H1 (cell line): ENCODE measurements at regions not wholly inside any gene's neighbourhood (a gene's known extent, or its start where the extent isn't known, plus 50 kb on each side); places are given as distances from the start of the nearest gene placed in this dataset.

Source experiments
- CTCF ChIA-PET: fragments of 300-600 bp; sonication (Branson Sonifier 250); formaldehyde crosslinking; loops from one replicate; lab custom pipeline; 2021; ENCODE audit not compliant: partially characterized antibody; lab: Charles Lee
- POLR2A ChIA-PET: fragments of 300-600 bp; sonication (Branson Sonifier 250); formaldehyde crosslinking; loops from one replicate; lab custom pipeline; 2021; ENCODE audit warnings: inconsistent platforms; ENCODE audit not compliant: partially characterized antibody; lab: Charles Lee
- DNase-seq, 2 experiments: peaks; one replicate each; pipeline versions ENCODE4 v3.0.0 to v3.0.0-alpha.2; 2010 to 2022; ENCODE audit warnings: low spot score in 2 of 2, low read depth in 1 of 2, mixed read lengths in 1 of 2
- FAIRE-seq: peaks from 2 replicates; lab custom pipeline; 2011; peaks lifted over from hg19 to GRCh38; lab: Jason Lieb, UNC
- H2AFZ ChIP-seq: 2 replicates; pipeline ENCODE4 v1.8.1; 2012; ENCODE audit warnings: low read length, inconsistent platforms
- H2AK5ac ChIP-seq: 2 replicates; pipeline ENCODE4 v1.6.1; 2013; ENCODE audit warnings: low read depth, low read length
- H2BK120ac ChIP-seq: replicated peaks from 2 replicates; pipeline ENCODE3; 2013; ENCODE audit warnings: low read depth, low read length, inconsistent platforms
- H2BK12ac ChIP-seq: 2 replicates; pipeline ENCODE4 v1.6.1; 2013; ENCODE audit warnings: low read depth, low read length
- H2BK15ac ChIP-seq: 2 replicates; pipeline ENCODE4 v1.6.1; 2013; ENCODE audit warnings: low read length
- H2BK20ac ChIP-seq: 2 replicates; pipeline ENCODE4 v1.6.1; 2013; ENCODE audit warnings: low read length
- H2BK5ac ChIP-seq: 2 replicates; pipeline ENCODE4 v1.6.1; 2013; ENCODE audit warnings: low read depth, low read length
- H3K14ac ChIP-seq: 2 replicates; pipeline ENCODE4 v1.6.1; 2013; ENCODE audit warnings: inconsistent platforms; ENCODE audit not compliant: insufficient read length
- H3K18ac ChIP-seq: 2 replicates; pipeline ENCODE4 v1.6.1; 2013; ENCODE audit warnings: low read length; ENCODE audit errors: extremely low read depth
- H3K23ac ChIP-seq: 2 replicates; pipeline ENCODE4 v1.6.1; 2013; ENCODE audit warnings: inconsistent platforms; ENCODE audit not compliant: insufficient read length
- H3K23me2 ChIP-seq: 2 replicates; pipeline ENCODE4 v1.6.1; 2013; ENCODE audit warnings: low read depth, low read length
- H3K27ac ChIP-seq: 2 replicates; pipeline ENCODE4 v1.6.1; 2011; ENCODE audit warnings: low read depth, low read length, inconsistent platforms
- H3K27me3 ChIP-seq, 4 experiments: replicated peaks in 1 of 4; 1 replicate in 1 of 4; 2 replicates in 3 of 4; pipeline versions ENCODE4 v1.6.1 to v1.8.1; 2011 to 2013; ENCODE audit warnings: low read length in 3 of 4, mild to moderate bottlenecking in 3 of 4, inconsistent platforms in 2 of 4, mixed read lengths in 2 of 4, moderate library complexity in 1 of 4; ENCODE audit not compliant: control insufficient read depth in 3 of 4, insufficient read depth in 3 of 4; ENCODE audit errors: extremely low read depth in 1 of 4
- H3K36me3 ChIP-seq, 4 experiments: 2 replicates each; pipeline versions ENCODE4 v1.6.1 to v1.8.1; 2011 to 2013; ENCODE audit warnings: mild to moderate bottlenecking in 4 of 4, low read length in 3 of 4, moderate library complexity in 2 of 4, control low read depth in 1 of 4, inconsistent platforms in 1 of 4; ENCODE audit not compliant: insufficient read depth in 4 of 4, control insufficient read depth in 2 of 4
- H3K4ac ChIP-seq: replicated peaks from 2 replicates; pipeline ENCODE3; 2013; ENCODE audit warnings: low read length, low read depth, mixed read lengths, inconsistent platforms; ENCODE audit not compliant: insufficient read length
- H3K4me1 ChIP-seq, 4 experiments: replicated peaks in 1 of 4; 1 replicate in 1 of 4; 2 replicates in 3 of 4; pipeline versions ENCODE4 v1.6.1 to v1.8.1; 2011 to 2013; ENCODE audit warnings: low read length in 3 of 4, inconsistent platforms in 2 of 4, mixed read lengths in 1 of 4; ENCODE audit not compliant: insufficient read depth in 4 of 4, control insufficient read depth in 3 of 4
- H3K4me2 ChIP-seq, 2 experiments: 2 replicates each; pipeline versions ENCODE4 v1.6.1 to v1.8.1; 2011 to 2013; ENCODE audit warnings: low read depth in 2 of 2, low read length in 2 of 2, control low read depth in 1 of 2, inconsistent platforms in 1 of 2, mild to moderate bottlenecking in 1 of 2; ENCODE audit not compliant: insufficient read depth in 1 of 2
- H3K4me3 ChIP-seq, 4 experiments: fragments of 200-600, 300-600 bp in 1 of 4; sonication (generic), shearing (Covaris generic), sonication (Bioruptor Twin) in 1 of 4; 2 replicates each; pipeline versions ENCODE4 v1.5.1 to v1.8.1; 2011 to 2016; ENCODE audit warnings: low read length in 4 of 4, low read depth in 3 of 4, control low read depth in 2 of 4, inconsistent platforms in 2 of 4, mild to moderate bottlenecking in 2 of 4, mixed read lengths in 1 of 4, moderate library complexity in 1 of 4; ENCODE audit not compliant: insufficient read depth in 2 of 4; ENCODE audit errors: extremely low read depth in 1 of 4
- H3K56ac ChIP-seq: replicated peaks from 2 replicates; pipeline ENCODE3; 2013; ENCODE audit warnings: low read depth, mild to moderate bottlenecking, mixed read lengths, low read length, inconsistent platforms; ENCODE audit not compliant: insufficient read length
- H3K79me1 ChIP-seq: 2 replicates; pipeline ENCODE4 v1.6.1; 2013; ENCODE audit warnings: low read depth, low read length, control low read depth
- H3K79me2 ChIP-seq, 2 experiments: 2 replicates each; pipeline versions ENCODE4 v1.6.1 to v1.8.1; 2012 to 2013; ENCODE audit warnings: low read length in 2 of 2, mild to moderate bottlenecking in 2 of 2, inconsistent platforms in 1 of 2; ENCODE audit not compliant: insufficient read depth in 2 of 2, control insufficient read depth in 1 of 2
- H3K9ac ChIP-seq, 4 experiments: replicated peaks in 1 of 4; 1 replicate in 1 of 4; 2 replicates in 3 of 4; pipeline versions ENCODE4 v1.6.1 to v1.8.1; 2011 to 2013; ENCODE audit warnings: low read depth in 3 of 4, low read length in 3 of 4, control low read depth in 2 of 4, mild to moderate bottlenecking in 2 of 4, moderate library complexity in 2 of 4, inconsistent platforms in 1 of 4; ENCODE audit errors: extremely low read depth in 1 of 4
- H3K9me3 ChIP-seq, 2 experiments: 2 replicates each; pipeline versions ENCODE4 v1.6.1 to v1.8.1; 2012 to 2013; ENCODE audit warnings: mild to moderate bottlenecking in 2 of 2, moderate library complexity in 2 of 2, control low read depth in 1 of 2, inconsistent platforms in 1 of 2, low read depth in 1 of 2, low read length in 1 of 2, mixed read lengths in 1 of 2; ENCODE audit not compliant: insufficient read depth in 2 of 2
- H4K20me1 ChIP-seq, 2 experiments: replicated peaks in 1 of 2; 2 replicates each; pipeline versions ENCODE3 to v1.8.1; 2011 to 2013; ENCODE audit warnings: inconsistent platforms in 2 of 2, low read length in 2 of 2, mild to moderate bottlenecking in 1 of 2; ENCODE audit not compliant: insufficient read depth in 2 of 2, control insufficient read depth in 1 of 2
- H4K5ac ChIP-seq: 2 replicates; pipeline ENCODE4 v1.6.1; 2013; ENCODE audit warnings: low read length, low read depth, mixed read lengths, inconsistent platforms; ENCODE audit not compliant: insufficient read length
- H4K8ac ChIP-seq: 2 replicates; pipeline ENCODE4 v1.8.0; 2013; ENCODE audit warnings: mild to moderate bottlenecking, moderate library complexity, low read length, inconsistent platforms; ENCODE audit not compliant: insufficient read depth; ENCODE audit errors: extremely low read depth
- H4K91ac ChIP-seq: replicated peaks from 2 replicates; pipeline ENCODE3; 2013; ENCODE audit warnings: low read length, mixed read lengths, inconsistent platforms; ENCODE audit not compliant: insufficient read length
- CTBP2 ChIP-seq: IDR thresholded peaks from 2 replicates; pipeline ENCODE4 v1.7.0; 2011; ENCODE audit warnings: borderline replicate concordance, mild to moderate bottlenecking, moderate library complexity, mixed read lengths, low read length; ENCODE audit not compliant: insufficient read depth, insufficient read length
- EGR1 ChIP-seq: IDR thresholded peaks from 2 replicates; pipeline ENCODE4 v1.6.1; 2011; ENCODE audit warnings: low read depth, low read length, borderline replicate concordance
- EZH2 ChIP-seq: fragments of 200-600 bp; sonication (generic); IDR thresholded peaks from 2 replicates; pipeline ENCODE4 v1.7.1; 2012; ENCODE audit warnings: low read depth, mild to moderate bottlenecking, moderate library complexity, low read length, inconsistent platforms; ENCODE audit not compliant: severe bottlenecking
- GTF2F1 ChIP-seq: IDR thresholded peaks from 2 replicates; pipeline ENCODE4 v1.6.1; 2012; ENCODE audit warnings: low read depth, low read length, improper control_type of control experiment, borderline replicate concordance
- KDM4A ChIP-seq: IDR thresholded peaks from one replicate; pipeline ENCODE4 v1.7.1; 2012; ENCODE audit warnings: low read depth, mild to moderate bottlenecking, moderate library complexity, low read length, inconsistent platforms; ENCODE audit not compliant: severe bottlenecking
- KDM5A ChIP-seq: fragments of 200-600 bp; IDR thresholded peaks from 2 replicates; pipeline ENCODE4 v1.7.1; 2012; ENCODE audit warnings: mild to moderate bottlenecking, low read length, inconsistent platforms, mixed read lengths
- POU5F1 ChIP-seq: IDR thresholded peaks from 2 replicates; pipeline ENCODE4 v1.6.1; 2011; ENCODE audit warnings: low read depth, mild to moderate bottlenecking, low read length, moderate library complexity
- RFX5 ChIP-seq: IDR thresholded peaks from 2 replicates; pipeline ENCODE4 v1.6.1; 2011; ENCODE audit warnings: low read depth, low read length, improper control_type of control experiment, borderline replicate concordance
- SP1 ChIP-seq: IDR thresholded peaks from 2 replicates; pipeline ENCODE4 v1.6.1; 2011; ENCODE audit warnings: low read depth, low read length
- SRF ChIP-seq: IDR thresholded peaks from 2 replicates; pipeline ENCODE4 v1.6.1; 2011; ENCODE audit warnings: mild to moderate bottlenecking, low read depth, low read length, moderate library complexity
- SUZ12 ChIP-seq: fragments of 200-600 bp; sonication (generic); IDR thresholded peaks from 2 replicates; pipeline ENCODE4 v1.6.1; 2012; ENCODE audit warnings: mild to moderate bottlenecking, inconsistent platforms, low read length, moderate library complexity, mixed read lengths
- WGBS, 2 experiments: shearing (Covaris generic) in 1 of 2; methylation state at CpG; one replicate each; pipeline versions ENCODE4 v1.1.6 to v1.1.7; 2013 to 2015; ENCODE audit warnings: low lambda C conversion rate in 2 of 2, mixed read lengths in 2 of 2, inconsistent platforms in 1 of 2, low coverage in 1 of 2, missing lambda C conversion rate in 1 of 2; ENCODE audit not compliant: insufficient replicate concordance in 2 of 2, insufficient coverage in 1 of 2, insufficient read length in 1 of 2; ENCODE audit errors: extremely low coverage in 1 of 2, missing lambda C conversion rate in 1 of 2; 5-methylcytosine and 5-hydroxymethylcytosine counted together

DNA sequence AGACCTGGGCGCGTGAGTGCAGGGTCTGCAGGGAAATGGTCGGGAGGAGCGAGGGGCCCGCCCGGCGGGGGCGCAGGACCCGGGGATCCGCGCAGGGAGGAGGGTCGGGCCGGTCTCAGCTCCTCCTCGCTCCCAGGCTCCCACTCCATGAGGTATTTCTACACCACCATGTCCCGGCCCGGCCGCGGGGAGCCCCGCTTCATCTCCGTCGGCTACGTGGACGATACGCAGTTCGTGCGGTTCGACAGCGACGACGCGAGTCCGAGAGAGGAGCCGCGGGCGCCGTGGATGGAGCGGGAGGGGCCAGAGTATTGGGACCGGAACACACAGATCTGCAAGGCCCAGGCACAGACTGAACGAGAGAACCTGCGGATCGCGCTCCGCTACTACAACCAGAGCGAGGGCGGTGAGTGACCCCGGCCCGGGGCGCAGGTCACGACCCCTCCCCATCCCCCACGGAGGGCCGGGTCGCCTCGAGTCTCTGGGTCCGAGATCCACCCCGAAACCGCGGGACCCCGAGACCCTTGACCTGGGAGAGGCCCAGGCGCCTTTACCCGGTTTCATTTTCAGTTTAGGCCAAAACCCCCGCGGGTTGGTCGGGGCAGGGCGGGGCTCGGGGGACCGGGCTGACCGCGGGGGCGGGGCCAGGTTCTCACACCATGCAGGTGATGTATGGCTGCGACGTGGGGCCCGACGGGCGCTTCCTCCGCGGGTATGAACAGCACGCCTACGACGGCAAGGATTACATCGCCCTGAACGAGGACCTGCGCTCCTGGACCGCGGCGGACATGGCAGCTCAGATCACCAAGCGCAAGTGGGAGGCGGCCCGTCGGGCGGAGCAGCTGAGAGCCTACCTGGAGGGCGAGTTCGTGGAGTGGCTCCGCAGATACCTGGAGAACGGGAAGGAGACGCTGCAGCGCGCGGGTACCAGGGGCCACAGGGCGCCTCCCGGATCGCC lies 54.2 kb upstream of the HLA-A start:
- Histone ChIP-seq H4K91ac (no peak overlapping the region), H2BK15ac (0 out of 2 replicates have a peak overlapping the region, but pooled peaks have one; percentile 8), H2BK20ac (no peak overlapping the region), H3K27me3 (peaks cover 14 to 39% (median 26%) of the 10 kb centered on the region in 4 experiments), H4K8ac (peak overlapping the region; percentile 84), H3K14ac (no peak overlapping the region), H3K4me3 (peak overlapping the region; percentile 61 to 78 (median 64)), H2BK120ac (no peak overlapping the region), H3K79me1 (no peaks in the 10 kb centered on the region), H3K27ac (no peak overlapping the region), H2AFZ (peak overlapping the region; percentile 92; the same call in 1 of the 2 replicates), H2BK5ac (no peak overlapping the region), H3K4me1 (peaks cover 0 to 2% (median 0%) of the 10 kb centered on the region in 4 experiments; a peak in 1 of 7 replicates), H3K9ac (peak overlapping the region; percentile 29 to 56 (median 40); a peak in 4 of 7 replicates), H4K5ac (peak overlapping the region; percentile 18), H3K23me2 (peaks cover 9% of the 10 kb centered on the region; the same call in 1 of the 2 replicates), H3K36me3 (no peaks in the 10 kb centered on the region), H2AK5ac (no peak overlapping the region), H3K9me3 (no peaks in the 10 kb centered on the region), H4K20me1 (no peaks in the 10 kb centered on the region), H3K79me2 (no peaks in the 10 kb centered on the region), H2BK12ac (no peak overlapping the region), H3K18ac (peak overlapping the region; percentile 51; the same call in 1 of the 2 replicates), H3K56ac (no peak overlapping the region), H3K23ac (no peak overlapping the region), H3K4me2 (peak overlapping the region; percentile 72 to 88), H3K4ac (peak overlapping the region; percentile 38)
- ChIA-PET CTCF (interaction anchor here (0.6 kb wide), 1 partner anchor 258 kb away, joined by 3 read pairs; no protein-coding TSS in a partner anchor), POLR2A (interaction anchor here (0.6 to 1.5 kb wide), 4 partner anchors 12 to 294 kb away, joined by 3 to 4 read pairs (median 3); no protein-coding TSS in a partner anchor)
- peak in 1 of 2 experiments; percentile 86 for DNase-seq
- WGBS, 2 experiments: 10% methylated on average over 53 of the region's 101 CpGs; no CpG with 5 or more reads in 1 of the 2 experiments
- no peak for FAIRE-seq
- no peak for TF ChIP-seq EGR1
- no peak for TF ChIP-seq SRF
- TF ChIP-seq KDM5A: no peak
- peak; percentile 92 for TF ChIP-seq KDM4A
- TF ChIP-seq POU5F1: no peak
- no peak for TF ChIP-seq GTF2F1
- TF ChIP-seq RFX5: no peak
- no peak for TF ChIP-seq CTBP2
- peak; percentile 65 for TF ChIP-seq EZH2
- no peak for TF ChIP-seq SP1
- peak; percentile 75 for TF ChIP-seq SUZ12
